ENCODE measurements at regions not wholly inside any gene's neighbourhood (a gene's known extent, or its start where the extent isn't known, plus 50 kb on each side); places are given as distances from the start of the nearest gene placed in this dataset.
"Not testable (repeated sequence)": the region's sequence is repeated elsewhere in the genome, so short reads cannot be mapped to it uniquely, and the experiment has no call there.

DNA sequence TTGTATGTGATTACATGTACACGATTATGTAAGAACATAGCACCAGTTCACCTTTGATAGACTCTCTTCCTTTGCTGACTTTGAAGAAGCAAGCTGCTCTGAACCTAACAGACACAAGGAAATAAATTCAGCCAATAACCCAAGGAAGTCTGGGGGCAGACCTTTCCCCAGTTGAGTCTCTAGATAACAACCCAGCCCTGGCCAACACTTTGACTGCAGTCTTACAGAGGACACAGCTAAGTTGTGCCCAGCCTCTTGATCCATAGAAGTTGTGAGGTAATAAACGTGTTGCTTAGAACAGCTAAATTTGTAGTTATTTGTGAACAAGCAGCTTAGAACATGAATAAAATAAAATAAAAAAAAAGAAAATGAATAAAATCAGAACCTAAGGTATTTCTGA lies 116.3 kb downstream of the PRR15 start:
- H3K27me3 ChIP-seq (replicated peaks in 1 of 4; ENCODE audit: control insufficient read depth in 3 of 4, extremely low read depth in 1 of 4, insufficient read depth in 3 of 4, low read length in 3 of 4); H3K27ac ChIP-seq (ENCODE audit: low read depth, low read length); H3K4me3 ChIP-seq (ENCODE audit: extremely low read depth in 1 of 4, insufficient read depth in 2 of 4, low read depth in 3 of 4, low read length in 4 of 4); DNase-seq (ENCODE audit: low read depth in 1 of 2, low spot score in 2 of 2); H2BK120ac ChIP-seq (replicated peaks; ENCODE audit: low read depth, low read length); POLR2A ChIA-PET (ENCODE audit: partially characterized antibody); H3K23me2 ChIP-seq (ENCODE audit: low read depth, low read length); H2AK5ac ChIP-seq (ENCODE audit: low read depth, low read length); H3K79me1 ChIP-seq (ENCODE audit: low read depth, low read length); H3K56ac ChIP-seq (replicated peaks; ENCODE audit: insufficient read length, low read depth, low read length); H3K23ac ChIP-seq (ENCODE audit: insufficient read length); H3K9me3 ChIP-seq (ENCODE audit: insufficient read depth in 2 of 2, low read depth in 1 of 2, low read length in 1 of 2); H3K79me2 ChIP-seq (ENCODE audit: control insufficient read depth in 1 of 2, insufficient read depth in 2 of 2, low read length in 2 of 2); H3K9ac ChIP-seq (replicated peaks in 1 of 4; ENCODE audit: extremely low read depth in 1 of 4, low read depth in 3 of 4, low read length in 3 of 4); H2BK5ac ChIP-seq (ENCODE audit: low read depth, low read length); H2AFZ ChIP-seq (ENCODE audit: low read length); H3K36me3 ChIP-seq (ENCODE audit: control insufficient read depth in 2 of 4, insufficient read depth in 4 of 4, low read length in 3 of 4); H3K18ac ChIP-seq (ENCODE audit: extremely low read depth, low read length); FAIRE-seq; H2BK12ac ChIP-seq (ENCODE audit: low read depth, low read length); H2BK15ac ChIP-seq (ENCODE audit: low read length); H4K91ac ChIP-seq (replicated peaks; ENCODE audit: insufficient read length, low read length); H4K5ac ChIP-seq (ENCODE audit: insufficient read length, low read depth, low read length); H4K20me1 ChIP-seq (replicated peaks in 1 of 2; ENCODE audit: control insufficient read depth in 1 of 2, insufficient read depth in 2 of 2, low read length in 2 of 2); CTCF ChIA-PET (ENCODE audit: partially characterized antibody); H3K14ac ChIP-seq (ENCODE audit: insufficient read length); H2BK20ac ChIP-seq (ENCODE audit: low read length); H4K8ac ChIP-seq (ENCODE audit: extremely low read depth, insufficient read depth, low read length); H3K4me2 ChIP-seq (ENCODE audit: insufficient read depth in 1 of 2, low read depth in 2 of 2, low read length in 2 of 2); H3K4ac ChIP-seq (replicated peaks; ENCODE audit: insufficient read length, low read depth, low read length); H3K4me1 ChIP-seq (replicated peaks in 1 of 4; ENCODE audit: control insufficient read depth in 3 of 4, insufficient read depth in 4 of 4, low read length in 3 of 4): not testable (repeated sequence)
- WGBS, 2 experiments (ENCODE audit: extremely low coverage in 1 of 2, insufficient coverage in 1 of 2, insufficient read length in 1 of 2, insufficient replicate concordance in 2 of 2, low coverage in 1 of 2, low lambda C conversion rate in 2 of 2, missing lambda C conversion rate in 1 of 2), result 80% methylated on average over 1 of the region's 2 CpGs; no CpG with 5 or more reads in 1 of the 2 experiments

DNA sequence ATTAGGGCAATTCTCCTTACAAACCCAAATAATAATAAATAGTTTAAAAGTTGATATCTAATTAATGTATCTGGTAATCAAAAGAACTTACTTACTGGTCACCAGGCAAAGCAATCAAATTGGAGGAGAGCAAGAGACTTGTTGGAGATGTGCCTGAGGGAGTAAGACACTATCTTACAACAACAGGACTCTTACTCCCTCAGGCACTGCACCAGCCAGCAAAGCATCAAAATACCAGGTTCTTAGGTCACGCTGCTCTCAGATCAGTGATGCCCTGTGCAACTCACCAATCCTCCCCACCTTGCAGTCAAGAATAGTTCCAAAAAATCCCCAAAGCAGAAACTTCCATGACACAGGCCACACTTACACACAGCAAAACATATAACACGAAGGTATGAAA lies 117.0 kb downstream of the PRR15 start:
- WGBS, 2 experiments (ENCODE audit: extremely low coverage in 1 of 2, insufficient coverage in 1 of 2, insufficient read length in 1 of 2, insufficient replicate concordance in 2 of 2, low coverage in 1 of 2, low lambda C conversion rate in 2 of 2, missing lambda C conversion rate in 1 of 2), result 81% methylated on average over 2 of the region's 2 CpGs; no CpG with 5 or more reads in 1 of the 2 experiments
- H3K27me3 ChIP-seq (replicated peaks in 1 of 4; ENCODE audit: control insufficient read depth in 3 of 4, extremely low read depth in 1 of 4, insufficient read depth in 3 of 4, low read length in 3 of 4); H4K5ac ChIP-seq (ENCODE audit: insufficient read length, low read depth, low read length); H3K23me2 ChIP-seq (ENCODE audit: low read depth, low read length); H4K91ac ChIP-seq (replicated peaks; ENCODE audit: insufficient read length, low read length); H3K23ac ChIP-seq (ENCODE audit: insufficient read length); H3K79me2 ChIP-seq (ENCODE audit: control insufficient read depth in 1 of 2, insufficient read depth in 2 of 2, low read length in 2 of 2); CTCF ChIA-PET (ENCODE audit: partially characterized antibody); H3K56ac ChIP-seq (replicated peaks; ENCODE audit: insufficient read length, low read depth, low read length); H3K4me1 ChIP-seq (replicated peaks in 1 of 4; ENCODE audit: control insufficient read depth in 3 of 4, insufficient read depth in 4 of 4, low read length in 3 of 4); H3K79me1 ChIP-seq (ENCODE audit: low read depth, low read length); H3K9ac ChIP-seq (replicated peaks in 1 of 4; ENCODE audit: extremely low read depth in 1 of 4, low read depth in 3 of 4, low read length in 3 of 4); H3K36me3 ChIP-seq (ENCODE audit: control insufficient read depth in 2 of 4, insufficient read depth in 4 of 4, low read length in 3 of 4); H3K4ac ChIP-seq (replicated peaks; ENCODE audit: insufficient read length, low read depth, low read length); H2BK12ac ChIP-seq (ENCODE audit: low read depth, low read length); H2BK5ac ChIP-seq (ENCODE audit: low read depth, low read length); H2BK15ac ChIP-seq (ENCODE audit: low read length); H2AFZ ChIP-seq (ENCODE audit: low read length); DNase-seq (ENCODE audit: low read depth in 1 of 2, low spot score in 2 of 2); H3K18ac ChIP-seq (ENCODE audit: extremely low read depth, low read length); POLR2A ChIA-PET (ENCODE audit: partially characterized antibody); H4K20me1 ChIP-seq (replicated peaks in 1 of 2; ENCODE audit: control insufficient read depth in 1 of 2, insufficient read depth in 2 of 2, low read length in 2 of 2); H3K4me3 ChIP-seq (ENCODE audit: extremely low read depth in 1 of 4, insufficient read depth in 2 of 4, low read depth in 3 of 4, low read length in 4 of 4); H4K8ac ChIP-seq (ENCODE audit: extremely low read depth, insufficient read depth, low read length); H2BK120ac ChIP-seq (replicated peaks; ENCODE audit: low read depth, low read length); H3K4me2 ChIP-seq (ENCODE audit: insufficient read depth in 1 of 2, low read depth in 2 of 2, low read length in 2 of 2); H3K9me3 ChIP-seq (ENCODE audit: insufficient read depth in 2 of 2, low read depth in 1 of 2, low read length in 1 of 2); H2BK20ac ChIP-seq (ENCODE audit: low read length); H3K14ac ChIP-seq (ENCODE audit: insufficient read length); FAIRE-seq; H3K27ac ChIP-seq (ENCODE audit: low read depth, low read length); H2AK5ac ChIP-seq (ENCODE audit: low read depth, low read length): not testable (repeated sequence)
